ENCODE measurements at regions not wholly inside any gene's neighbourhood (a gene's known extent, or its start where the extent isn't known, plus 50 kb on each side); places are given as distances from the start of the nearest gene placed in this dataset.
"Not testable (repeated sequence)": the region's sequence is repeated elsewhere in the genome, so short reads cannot be mapped to it uniquely, and the experiment has no call there.

- Histone ChIP-seq H3K4me3 (replicated peaks; ENCODE audit: low read depth, low read length) (no peak overlapping the region), H3K36me3 (ENCODE audit: control insufficient read depth, insufficient read depth, low read length) (no peaks in the 10 kb centered on the region), H3K27me3 (replicated peaks; ENCODE audit: control insufficient read depth, insufficient read depth, low read length) (no peaks in the 10 kb centered on the region)
- no peak for TF ChIP-seq CTCF (IDR thresholded peaks at IDR 0.05; ENCODE audit: insufficient read depth, low read length, poor library complexity, severe bottlenecking)
- no peak for DNase-seq (ENCODE audit: extremely low read depth, insufficient read length)
Observed at GRCh38 chr14:43525658-43526057, 981.4 kb downstream of the FSCB start.

- no peaks in the 10 kb centered on the region for H3K36me3 ChIP-seq (ENCODE audit: control insufficient read depth, insufficient read depth, low read length)
- TF ChIP-seq CTCF (IDR thresholded peaks at IDR 0.05; ENCODE audit: insufficient read depth, low read length, poor library complexity, severe bottlenecking) = no peak
- no peak for DNase-seq (ENCODE audit: extremely low read depth, insufficient read length)
- H3K27me3 ChIP-seq (replicated peaks; ENCODE audit: control insufficient read depth, insufficient read depth, low read length) = no peaks in the 10 kb centered on the region
- H3K4me3 ChIP-seq (replicated peaks; ENCODE audit: low read depth, low read length) = no peak overlapping the region
Observed at GRCh38 chr14:43522901-43523300, 984.2 kb downstream of the FSCB start.

GRCh38 chr14:43522191-43522590 lies 984.9 kb downstream of the FSCB start:
- Histone ChIP-seq H3K27me3 (replicated peaks; ENCODE audit: control insufficient read depth, insufficient read depth, low read length) (no peaks in the 10 kb centered on the region), H3K36me3 (ENCODE audit: control insufficient read depth, insufficient read depth, low read length) (no peaks in the 10 kb centered on the region), H3K4me3 (replicated peaks; ENCODE audit: low read depth, low read length) (no peak overlapping the region)
- no peak for DNase-seq (ENCODE audit: extremely low read depth, insufficient read length)
- no peak for TF ChIP-seq CTCF (IDR thresholded peaks at IDR 0.05; ENCODE audit: insufficient read depth, low read length, poor library complexity, severe bottlenecking)

GRCh38 chr14:43503508-43503907 lies 1003.6 kb downstream of the FSCB start:
- no peak for TF ChIP-seq CTCF (IDR thresholded peaks at IDR 0.05; ENCODE audit: insufficient read depth, low read length, poor library complexity, severe bottlenecking)
- no peak for DNase-seq (ENCODE audit: extremely low read depth, insufficient read length)
- Histone ChIP-seq H3K4me3 (replicated peaks; ENCODE audit: low read depth, low read length) (no peak overlapping the region), H3K36me3 (ENCODE audit: control insufficient read depth, insufficient read depth, low read length) (no peaks in the 10 kb centered on the region), H3K27me3 (replicated peaks; ENCODE audit: control insufficient read depth, insufficient read depth, low read length) (no peaks in the 10 kb centered on the region)

- DNase-seq (ENCODE audit: extremely low read depth, insufficient read length); H3K27me3 ChIP-seq (replicated peaks; ENCODE audit: control insufficient read depth, insufficient read depth, low read length); H3K4me3 ChIP-seq (replicated peaks; ENCODE audit: low read depth, low read length); H3K36me3 ChIP-seq (ENCODE audit: control insufficient read depth, insufficient read depth, low read length): not testable (repeated sequence)
Observed at GRCh38 chr14:43492359-43492758, 1014.7 kb downstream of the FSCB start.

GRCh38 chr14:43483415-43483814 lies 1023.7 kb downstream of the FSCB start:
- Histone ChIP-seq H3K27me3 (replicated peaks; ENCODE audit: control insufficient read depth, insufficient read depth, low read length) (no peaks in the 10 kb centered on the region), H3K36me3 (ENCODE audit: control insufficient read depth, insufficient read depth, low read length) (no peaks in the 10 kb centered on the region), H3K4me3 (replicated peaks; ENCODE audit: low read depth, low read length) (no peak overlapping the region)
- TF ChIP-seq CTCF (IDR thresholded peaks at IDR 0.05; ENCODE audit: insufficient read depth, low read length, poor library complexity, severe bottlenecking) = no peak
- DNase-seq (ENCODE audit: extremely low read depth, insufficient read length) = no peak

Measured in GM06990 (cell line).